ENCODE measurements at regions not wholly inside any gene's neighbourhood (a gene's known extent, or its start where the extent isn't known, plus 50 kb on each side); places are given as distances from the start of the nearest gene placed in this dataset.
A peak's percentile ranks its signal among the peaks of the same experiment; 100 is the strongest.
"Not testable (repeated sequence)": the region's sequence is repeated elsewhere in the genome, so short reads cannot be mapped to it uniquely, and the experiment has no call there.

DNA sequence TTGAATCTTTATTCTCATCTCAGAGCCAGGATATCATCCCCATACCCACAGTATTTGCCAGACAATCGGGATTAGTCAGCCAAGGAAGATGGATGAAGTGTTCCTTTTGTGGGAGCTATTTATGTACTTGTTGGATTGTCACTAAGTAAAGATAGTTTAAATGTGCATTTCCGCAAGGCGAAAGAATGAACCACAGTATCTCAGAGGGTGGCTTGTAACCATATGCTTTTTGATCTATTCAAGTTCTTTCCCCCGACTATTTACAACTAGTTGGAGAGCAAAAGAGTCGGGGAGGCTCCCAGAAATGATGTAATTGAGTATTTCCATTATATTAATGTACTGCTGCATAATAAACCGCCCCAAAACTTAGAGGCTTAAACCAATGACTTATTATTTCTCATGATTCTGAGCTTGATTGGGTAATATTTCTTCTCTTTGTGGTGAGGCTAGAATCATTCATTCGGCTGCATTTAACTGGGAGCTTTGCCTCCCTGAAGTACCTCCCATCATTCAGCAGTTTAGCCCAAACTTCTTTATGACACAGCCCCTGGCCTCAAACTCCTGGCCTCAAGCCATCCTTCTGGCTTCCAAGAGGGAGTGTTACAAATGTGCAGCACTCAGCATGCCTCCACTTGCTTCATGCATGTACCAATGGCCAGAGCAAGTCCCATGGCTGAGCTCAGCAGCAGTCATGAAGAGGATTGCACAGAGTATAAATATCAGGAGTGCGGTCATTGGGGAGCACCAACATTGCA is 423.7 kb downstream of the METTL4 start:
- Mint-ChIP-seq H3K9me3 (no peaks in the 10 kb centered on the region), H3K4me1 (peaks cover 20% of the 10 kb centered on the region), H3K27me3 (ENCODE audit: low read depth) (no peaks in the 10 kb centered on the region), H3K4me3 (no peak overlapping the region), H3K36me3 (no peaks in the 10 kb centered on the region), H3K27ac (peak overlapping the region; percentile 28)
- TF ChIP-seq, protein P1, sequence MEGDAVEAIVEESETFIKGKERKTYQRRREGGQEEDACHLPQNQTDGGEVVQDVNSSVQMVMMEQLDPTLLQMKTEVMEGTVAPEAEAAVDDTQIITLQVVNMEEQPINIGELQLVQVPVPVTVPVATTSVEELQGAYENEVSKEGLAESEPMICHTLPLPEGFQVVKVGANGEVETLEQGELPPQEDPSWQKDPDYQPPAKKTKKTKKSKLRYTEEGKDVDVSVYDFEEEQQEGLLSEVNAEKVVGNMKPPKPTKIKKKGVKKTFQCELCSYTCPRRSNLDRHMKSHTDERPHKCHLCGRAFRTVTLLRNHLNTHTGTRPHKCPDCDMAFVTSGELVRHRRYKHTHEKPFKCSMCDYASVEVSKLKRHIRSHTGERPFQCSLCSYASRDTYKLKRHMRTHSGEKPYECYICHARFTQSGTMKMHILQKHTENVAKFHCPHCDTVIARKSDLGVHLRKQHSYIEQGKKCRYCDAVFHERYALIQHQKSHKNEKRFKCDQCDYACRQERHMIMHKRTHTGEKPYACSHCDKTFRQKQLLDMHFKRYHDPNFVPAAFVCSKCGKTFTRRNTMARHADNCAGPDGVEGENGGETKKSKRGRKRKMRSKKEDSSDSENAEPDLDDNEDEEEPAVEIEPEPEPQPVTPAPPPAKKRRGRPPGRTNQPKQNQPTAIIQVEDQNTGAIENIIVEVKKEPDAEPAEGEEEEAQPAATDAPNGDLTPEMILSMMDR (IDR thresholded peaks at IDR 0.05; ENCODE audit: unreplicated experiment), result no peak
- no peak for DNase-seq (ENCODE audit: low spot score in 2 of 2, unreplicated experiment in 2 of 2)

DNA sequence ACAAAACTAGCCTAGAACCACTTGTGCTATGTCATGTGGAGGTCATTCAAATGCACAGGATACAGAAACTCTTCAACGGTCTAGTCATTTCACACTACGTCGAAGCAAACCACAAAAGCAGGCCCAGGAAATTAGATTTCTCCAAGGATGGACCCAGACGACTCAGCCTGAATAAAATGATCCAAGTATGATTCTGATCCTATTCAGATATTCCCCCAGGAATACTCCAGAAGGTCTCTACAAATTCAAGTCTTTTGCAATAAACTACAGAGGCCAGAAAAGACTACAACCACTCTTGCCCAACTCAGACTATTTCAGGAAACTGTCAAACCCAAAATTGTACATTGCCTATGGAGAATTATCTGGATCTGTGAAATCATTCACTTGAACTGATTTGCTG is 422.5 kb downstream of the METTL4 start:
- Mint-ChIP-seq H3K27me3 (ENCODE audit: low read depth) (no peaks in the 10 kb centered on the region), H3K36me3 (no peaks in the 10 kb centered on the region), H3K4me1 (peaks cover 12% of the 10 kb centered on the region), H3K27ac (no peak overlapping the region), H3K9me3 (no peaks in the 10 kb centered on the region), H3K4me3 (no peak overlapping the region)
- TF ChIP-seq, protein P1 (IDR thresholded peaks at IDR 0.05; ENCODE audit: unreplicated experiment), result no peak
- no peak for DNase-seq (ENCODE audit: low spot score in 2 of 2, unreplicated experiment in 2 of 2)

DNA sequence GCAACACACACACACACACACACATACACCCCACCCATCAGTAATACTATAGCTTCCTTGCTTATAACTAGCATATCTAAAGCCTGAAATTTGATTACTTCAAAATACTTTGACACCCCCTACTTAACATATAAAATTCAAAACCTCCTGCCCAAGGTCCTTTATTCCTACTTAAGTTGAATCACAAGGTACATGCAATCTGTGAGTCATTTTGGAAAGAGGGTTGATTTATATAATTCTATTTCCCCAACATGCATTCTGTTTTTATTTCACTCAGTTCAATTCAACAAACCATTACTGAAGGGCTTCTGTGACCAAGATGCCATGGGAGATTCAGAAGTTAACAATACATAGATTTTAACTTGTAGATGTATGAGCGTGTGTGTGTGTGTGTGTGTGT is 420.7 kb downstream of the METTL4 start:
- H3K4me3 Mint-ChIP-seq, result no peak overlapping the region
- no peaks in the 10 kb centered on the region for H3K9me3 Mint-ChIP-seq
- no peaks in the 10 kb centered on the region for H3K27me3 Mint-ChIP-seq (ENCODE audit: low read depth)
- H3K36me3 Mint-ChIP-seq, result no peaks in the 10 kb centered on the region
- no peak for DNase-seq (ENCODE audit: low spot score in 2 of 2, unreplicated experiment in 2 of 2)
- TF ChIP-seq, protein P1 (IDR thresholded peaks at IDR 0.05; ENCODE audit: unreplicated experiment), result no peak
- no peak overlapping the region for H3K27ac Mint-ChIP-seq
- H3K4me1 Mint-ChIP-seq, result peaks cover 12% of the 10 kb centered on the region

DNA sequence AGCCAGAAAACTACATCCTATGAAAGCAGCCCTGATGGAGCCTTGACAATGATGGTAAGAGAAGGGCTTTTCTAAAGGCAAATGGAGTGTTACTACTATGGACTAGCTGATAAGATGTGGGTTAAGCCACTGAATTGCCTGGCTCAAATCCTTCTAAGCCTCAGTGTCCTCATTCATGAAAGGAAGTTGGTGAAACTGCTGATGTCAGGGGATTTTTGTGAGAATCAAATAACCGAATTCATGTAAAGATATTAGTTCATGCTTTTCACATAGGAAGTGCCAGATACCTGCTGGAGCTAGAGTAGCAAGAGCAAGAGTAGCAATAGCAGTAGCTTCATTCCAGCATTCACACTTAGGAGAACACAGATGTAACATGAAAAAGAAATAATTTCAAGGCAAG is 417.0 kb downstream of the METTL4 start:
- TF ChIP-seq, protein P1 (IDR thresholded peaks at IDR 0.05; ENCODE audit: unreplicated experiment), result no peak
- Mint-ChIP-seq H3K27ac (no peak overlapping the region), H3K36me3 (no peaks in the 10 kb centered on the region), H3K27me3 (ENCODE audit: low read depth) (no peaks in the 10 kb centered on the region), H3K4me3 (no peak overlapping the region), H3K4me1 (no peaks in the 10 kb centered on the region), H3K9me3 (peaks cover 7% of the 10 kb centered on the region)
- DNase-seq (ENCODE audit: low spot score in 2 of 2, unreplicated experiment in 2 of 2), result no peak

DNA sequence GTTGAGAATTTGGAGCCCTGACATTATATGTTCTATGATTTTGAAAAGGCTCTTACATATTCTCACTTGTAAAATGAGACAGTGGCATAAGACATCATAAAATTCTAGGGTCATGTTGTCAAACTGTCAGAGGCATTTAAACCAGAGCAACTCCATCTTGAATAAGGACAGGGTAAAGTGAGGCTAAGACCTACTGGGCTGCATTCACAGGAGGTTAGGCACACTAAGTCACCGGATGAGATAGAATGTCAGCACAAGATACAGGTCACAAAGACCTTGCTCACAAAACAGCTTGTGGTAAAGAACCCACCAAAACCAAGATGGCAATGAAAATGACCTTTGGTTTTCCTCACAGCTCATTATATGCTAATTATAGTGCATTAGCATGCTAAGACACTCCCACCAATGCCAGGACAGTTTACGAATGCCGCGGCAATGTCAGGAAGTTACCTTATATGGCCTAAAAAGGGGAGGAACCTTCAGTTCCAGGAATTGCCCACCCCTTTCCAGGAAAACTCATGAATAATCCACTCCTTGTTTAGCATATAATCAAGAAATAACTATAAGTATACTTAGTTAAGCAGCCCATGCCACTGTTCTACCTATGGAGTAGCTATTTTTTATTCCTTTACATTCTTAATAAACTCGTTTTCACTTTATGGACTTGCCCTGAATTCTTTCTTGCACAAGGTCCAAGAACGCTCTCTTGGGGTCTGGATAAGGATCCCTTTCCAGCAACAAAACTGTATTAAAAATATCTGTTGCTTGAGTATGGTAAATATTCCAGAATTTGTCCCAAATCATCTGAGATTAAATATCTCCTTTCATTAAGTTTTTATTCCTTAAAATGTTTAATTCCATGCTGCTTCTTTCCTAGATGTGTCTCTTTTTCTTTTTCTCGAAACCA is 406.4 kb downstream of the METTL4 start:
- Mint-ChIP-seq H3K9me3 (peaks cover 31% of the 10 kb centered on the region), H3K4me3 (no peak overlapping the region), H3K27me3 (ENCODE audit: low read depth) (no peaks in the 10 kb centered on the region), H3K36me3 (no peaks in the 10 kb centered on the region), H3K4me1 (peaks cover 7% of the 10 kb centered on the region), H3K27ac (no peak overlapping the region)
- TF ChIP-seq, protein P1 (IDR thresholded peaks at IDR 0.05; ENCODE audit: unreplicated experiment), result no peak
- DNase-seq (ENCODE audit: low spot score in 2 of 2, unreplicated experiment in 2 of 2), result no peak

DNA sequence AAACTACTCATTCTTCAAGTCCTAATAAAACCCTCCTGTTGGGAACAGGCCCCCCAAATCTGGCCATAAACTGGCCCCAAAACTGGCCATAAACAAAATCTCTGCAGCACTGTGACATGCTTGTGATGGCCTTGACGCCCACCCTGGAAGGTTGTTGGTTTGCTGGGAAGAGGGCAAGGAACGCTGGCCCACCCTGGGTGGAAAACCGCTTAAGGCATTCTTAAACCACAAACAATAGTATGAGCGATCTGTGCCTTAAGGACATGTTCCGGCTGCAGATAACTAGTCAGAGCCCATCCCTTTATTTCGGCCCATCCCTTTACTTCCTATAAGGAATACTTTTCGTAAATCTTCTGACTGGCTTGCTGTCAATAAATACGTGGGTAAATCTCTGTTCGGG is 404.4 kb downstream of the METTL4 start:
- H3K4me3 Mint-ChIP-seq; H3K27me3 Mint-ChIP-seq (ENCODE audit: low read depth); DNase-seq (ENCODE audit: low spot score in 2 of 2, unreplicated experiment in 2 of 2); H3K4me1 Mint-ChIP-seq; H3K27ac Mint-ChIP-seq; H3K36me3 Mint-ChIP-seq: not testable (repeated sequence)
- peaks cover 31% of the 10 kb centered on the region for H3K9me3 Mint-ChIP-seq

All from mesothelial cell of epicardium (in vitro differentiated cells).